NCI-H345 treated with DMSO at 0.1 percent for 48 hours (cell line): ENCODE measurements at regions not wholly inside any gene's neighbourhood (a gene's known extent, or its start where the extent isn't known, plus 50 kb on each side); places are given as distances from the start of the nearest gene placed in this dataset.

Source experiments
- DNase-seq: peaks from one replicate; lab custom pipeline; 2025; ENCODE audit not compliant: unreplicated experiment; lab: John Stamatoyannopoulos, UW

GRCh38 chr2:5914811-5915611 is 222.8 kb downstream of the SOX11 start:
- DNase-seq, result peak; percentile 67

- peak; percentile 22 for DNase-seq
Observed at GRCh38 chr2:5915881-5916310, 223.7 kb downstream of the SOX11 start.

GRCh38 chr2:5921081-5921642 is 229.0 kb downstream of the SOX11 start:
- no peak for DNase-seq

- DNase-seq, result no peak
Observed at GRCh38 chr2:5923957-5924945, 232.1 kb downstream of the SOX11 start.

- DNase-seq, result no peak
Observed at GRCh38 chr2:5925604-5926003, 233.4 kb downstream of the SOX11 start.

GRCh38 chr2:5926871-5927512 is 234.8 kb downstream of the SOX11 start:
- no peak for DNase-seq

- peak; percentile 59 for DNase-seq
Observed at GRCh38 chr2:5932556-5933469, 240.6 kb downstream of the SOX11 start.

GRCh38 chr2:5933669-5934068 is 241.5 kb downstream of the SOX11 start:
- no peak for DNase-seq

- DNase-seq, result no peak
Observed at GRCh38 chr2:5937321-5937720, 245.1 kb downstream of the SOX11 start.

GRCh38 chr2:5937851-5938565 is 245.8 kb downstream of the SOX11 start:
- no peak for DNase-seq

GRCh38 chr2:5938566-5938896 is 246.3 kb downstream of the SOX11 start:
- no peak for DNase-seq

GRCh38 chr2:5939553-5939952 is 247.4 kb downstream of the SOX11 start:
- DNase-seq, result no peak

- no peak for DNase-seq
Observed at GRCh38 chr2:5940596-5941535, 248.7 kb downstream of the SOX11 start.

GRCh38 chr2:5942204-5942603 is 250.0 kb downstream of the SOX11 start:
- no peak for DNase-seq

- no peak for DNase-seq
Observed at GRCh38 chr2:5945742-5946141, 253.6 kb downstream of the SOX11 start.

GRCh38 chr2:5946225-5947115 is 254.3 kb downstream of the SOX11 start:
- DNase-seq, result no peak

- DNase-seq, result no peak
Observed at GRCh38 chr2:5950736-5951135, 258.6 kb downstream of the SOX11 start.
